Endodermal cell (in vitro differentiated cells): ENCODE measurements at regions not wholly inside any gene's neighbourhood (a gene's known extent, or its start where the extent isn't known, plus 50 kb on each side); places are given as distances from the start of the nearest gene placed in this dataset.

Experiments used
- DNase-seq: peaks from one replicate; pipeline ENCODE4 v3.0.0-alpha.2; 2017
- H3K27ac ChIP-seq: 2 replicates; pipeline ENCODE4 v1.5.1; 2013; ENCODE audit warnings: mild to moderate bottlenecking, low read depth, low read length, moderate library complexity
- H3K27me3 ChIP-seq: 2 replicates; pipeline ENCODE4 v1.6.1; 2013; ENCODE audit warnings: mild to moderate bottlenecking, low read length, moderate library complexity; ENCODE audit not compliant: insufficient read depth, control insufficient read depth, poor library complexity, severe bottlenecking
- H3K36me3 ChIP-seq: 2 replicates; pipeline ENCODE4 v1.7.0; 2013; ENCODE audit warnings: mild to moderate bottlenecking, low read length, moderate library complexity; ENCODE audit not compliant: control insufficient read depth, insufficient read depth
- H3K4me1 ChIP-seq: one replicate; pipeline ENCODE4 v1.7.0; 2013; ENCODE audit warnings: low read length; ENCODE audit not compliant: control insufficient read depth, insufficient read depth
- H3K4me3 ChIP-seq: 2 replicates; pipeline ENCODE4 v1.5.1; 2013; ENCODE audit warnings: mild to moderate bottlenecking, low read length, moderate library complexity
- H3K9ac ChIP-seq: 2 replicates; pipeline ENCODE4 v1.6.1; 2013; ENCODE audit warnings: mild to moderate bottlenecking, low read length, moderate library complexity; ENCODE audit not compliant: poor library complexity, severe bottlenecking; ENCODE audit errors: extremely low read depth
- H3K9me3 ChIP-seq: 2 replicates; pipeline ENCODE4 v1.6.1; 2013; ENCODE audit warnings: mild to moderate bottlenecking, low read length, moderate library complexity; ENCODE audit not compliant: control insufficient read depth
- H3K27ac Mint-ChIP-seq: 2 replicates; pipeline ENCODE4 v1.8.0; 2020; ENCODE audit warnings: mixed read lengths
- H3K27me3 Mint-ChIP-seq: 2 replicates; pipeline ENCODE4 v1.8.0; 2021; ENCODE audit warnings: mild to moderate bottlenecking, mixed read lengths; ENCODE audit not compliant: insufficient read depth
- H3K36me3 Mint-ChIP-seq: 2 replicates; pipeline ENCODE4 v1.8.0; 2020; ENCODE audit warnings: low read depth, mixed read lengths
- H3K4me1 Mint-ChIP-seq: 2 replicates; pipeline ENCODE4 v1.8.0; 2020; ENCODE audit warnings: mixed read lengths
- H3K4me3 Mint-ChIP-seq: 2 replicates; pipeline ENCODE4 v1.8.0; 2020; ENCODE audit warnings: mild to moderate bottlenecking, moderate library complexity, mixed read lengths
- H3K9me3 Mint-ChIP-seq: 2 replicates; pipeline ENCODE4 v1.8.0; 2020; ENCODE audit warnings: mild to moderate bottlenecking, mixed read lengths
- CTCF ChIP-seq: fragments of 200-600 bp; sonication (generic); conservative IDR thresholded peaks from 2 replicates; pipeline ENCODE4 v1.5.0; 2021; ENCODE audit warnings: antibody characterized with exemption, mild to moderate bottlenecking
- WGBS, 2 experiments: methylation state at CpG; one replicate each; pipeline versions ENCODE4 v1.1.5 to v1.1.7; 2013; ENCODE audit warnings: missing lambda C conversion rate in 2 of 2, mixed read lengths in 1 of 2; ENCODE audit not compliant: insufficient coverage in 1 of 2, insufficient read length in 1 of 2; 5-methylcytosine and 5-hydroxymethylcytosine counted together

GRCh38 chr2:209076151-209076550, 347.7 kb upstream of the MAP2 start:
- no peak for DNase-seq
- Histone ChIP-seq H3K27ac (no peak overlapping the region), H3K27me3 (no peaks in the 10 kb centered on the region), H3K4me1 (no peaks in the 10 kb centered on the region), H3K9me3 (peaks cover 4% of the 10 kb centered on the region), H3K9ac (no peak overlapping the region), H3K36me3 (no peaks in the 10 kb centered on the region), H3K4me3 (no peak overlapping the region)
- TF ChIP-seq CTCF, result no peak
- H3K27me3 Mint-ChIP-seq, result peaks cover 1% of the 10 kb centered on the region
- H3K27ac Mint-ChIP-seq, result no peak overlapping the region
- peaks cover 23% of the 10 kb centered on the region for H3K9me3 Mint-ChIP-seq
- peaks cover 18% of the 10 kb centered on the region for H3K4me1 Mint-ChIP-seq
- no peak overlapping the region for H3K4me3 Mint-ChIP-seq
- WGBS, 2 experiments, result 82% methylated on average over 1 of the region's 1 CpG; no CpG with 5 or more reads in 1 of the 2 experiments
- H3K36me3 Mint-ChIP-seq, result peaks cover 5% of the 10 kb centered on the region

DNA sequence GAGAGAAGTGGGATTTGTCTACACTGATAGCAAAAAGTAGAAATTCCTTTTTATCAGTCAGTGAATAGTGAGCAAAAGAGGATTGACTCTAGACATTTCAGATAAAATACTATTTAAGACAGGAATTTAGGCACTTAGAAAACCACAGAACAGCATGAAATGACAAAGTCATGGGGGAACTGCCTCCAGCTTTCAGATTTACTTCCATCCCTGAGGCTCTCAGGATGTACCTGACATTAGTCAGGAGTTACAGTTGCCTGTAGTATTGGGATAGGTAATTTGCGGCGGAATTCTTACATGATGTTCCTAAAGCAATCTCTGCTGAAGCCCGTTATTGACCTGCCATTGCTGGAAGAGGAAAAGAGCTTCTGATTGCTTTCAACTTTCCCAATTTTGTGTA, 337.1 kb upstream of the MAP2 start:
- H3K4me3 ChIP-seq, result no peak overlapping the region
- H3K27ac ChIP-seq, result no peak overlapping the region
- no peak overlapping the region for H3K27ac Mint-ChIP-seq
- no peak overlapping the region for H3K9ac ChIP-seq
- no peaks in the 10 kb centered on the region for H3K36me3 Mint-ChIP-seq
- H3K27me3 Mint-ChIP-seq, result peaks cover 14% of the 10 kb centered on the region
- no peak overlapping the region for H3K4me3 Mint-ChIP-seq
- H3K36me3 ChIP-seq, result no peaks in the 10 kb centered on the region
- H3K4me1 Mint-ChIP-seq, result peaks cover 37% of the 10 kb centered on the region
- H3K9me3 Mint-ChIP-seq, result no peaks in the 10 kb centered on the region
- no peak for DNase-seq
- H3K4me1 ChIP-seq, result no peaks in the 10 kb centered on the region
- peaks cover 21% of the 10 kb centered on the region for H3K27me3 ChIP-seq
- no peak for TF ChIP-seq CTCF
- H3K9me3 ChIP-seq, result no peaks in the 10 kb centered on the region
- 97 to 100% methylated on average over 3 of the region's 3 CpGs for WGBS, 2 experiments

DNA sequence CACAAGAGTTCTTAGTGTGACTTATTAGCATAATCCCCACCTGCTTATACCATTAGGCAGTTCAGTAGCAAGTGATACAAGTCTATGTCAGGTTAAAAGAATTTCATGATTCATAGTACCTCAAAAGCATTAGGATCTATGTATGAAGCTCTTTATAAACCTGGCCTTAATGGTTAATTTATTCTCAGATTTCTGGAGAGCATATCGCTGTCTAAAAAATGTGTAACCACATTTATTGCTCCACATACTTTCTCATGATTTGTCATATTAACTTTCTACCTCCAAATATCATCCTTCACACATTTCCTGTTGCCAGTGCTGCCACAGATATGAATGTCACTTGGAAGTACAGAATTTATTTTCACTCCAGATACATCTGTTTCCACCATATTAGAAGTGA, 332.8 kb upstream of the MAP2 start:
- no peak for TF ChIP-seq CTCF
- no peaks in the 10 kb centered on the region for H3K9me3 ChIP-seq
- Mint-ChIP-seq H3K4me1 (peaks cover 28% of the 10 kb centered on the region), H3K9me3 (no peaks in the 10 kb centered on the region), H3K27me3 (peaks cover 6% of the 10 kb centered on the region), H3K27ac (no peak overlapping the region), H3K4me3 (no peak overlapping the region), H3K36me3 (no peaks in the 10 kb centered on the region)
- no peak overlapping the region for H3K9ac ChIP-seq
- H3K4me3 ChIP-seq, result no peak overlapping the region
- peaks cover 11% of the 10 kb centered on the region for H3K27me3 ChIP-seq
- no peak overlapping the region for H3K27ac ChIP-seq
- no peak for DNase-seq
- H3K4me1 ChIP-seq, result no peaks in the 10 kb centered on the region
- H3K36me3 ChIP-seq, result no peaks in the 10 kb centered on the region
- 64 to 96% methylated on average over 1 of the region's 1 CpG for WGBS, 2 experiments
